Activated CD4-positive, alpha-beta T cell treated with anti-CD3 and anti-CD28 coated beads, Interleukin-2, amount 50 U/mL, for 24 hours (primary cell): ENCODE measurements at regions not wholly inside any gene's neighbourhood (a gene's known extent, or its start where the extent isn't known, plus 50 kb on each side); places are given as distances from the start of the nearest gene placed in this dataset.
"Not testable (repeated sequence)": the region's sequence is repeated elsewhere in the genome, so short reads cannot be mapped to it uniquely, and the experiment has no call there.

ENCODE experiments used
- DNase-seq, 2 donors: peaks; one replicate each; pipeline ENCODE4 v3.0.0-alpha.2; 2020; ENCODE audit warnings: low read depth in 1 of 2, low spot score in 1 of 2

GRCh38 chr2:12018726-12019125 is 272.3 kb downstream of the LPIN1 start:
- not testable (repeated sequence) for DNase-seq

GRCh38 chr2:12020833-12021469 is 274.5 kb downstream of the LPIN1 start:
- DNase-seq, result no peak

GRCh38 chr2:12024197-12024907 is 277.9 kb downstream of the LPIN1 start:
- not testable (repeated sequence) for DNase-seq

GRCh38 chr2:12027136-12027535 is 280.7 kb downstream of the LPIN1 start:
- DNase-seq, result no peak

- DNase-seq, result no peak
These were observed 285.4 kb downstream of the LPIN1 start for GRCh38 chr2:12031866-12032265.

GRCh38 chr2:12032398-12032797 is 286.0 kb downstream of the LPIN1 start:
- DNase-seq, result no peak

GRCh38 chr2:12032975-12033374 is 286.5 kb downstream of the LPIN1 start:
- DNase-seq, result no peak

- DNase-seq, result no peak
These were observed 287.1 kb downstream of the LPIN1 start for GRCh38 chr2:12033494-12033893.

GRCh38 chr2:12034382-12034781 is 287.9 kb downstream of the LPIN1 start:
- no peak for DNase-seq

- DNase-seq, result no peak
These were observed 288.7 kb downstream of the LPIN1 start for GRCh38 chr2:12035029-12035720.

GRCh38 chr2:12035956-12036639 is 289.7 kb downstream of the LPIN1 start:
- DNase-seq, result no peak

GRCh38 chr2:12036640-12036983 is 290.2 kb downstream of the LPIN1 start:
- no peak for DNase-seq

GRCh38 chr2:12037301-12037700 is 290.9 kb downstream of the LPIN1 start:
- no peak for DNase-seq

GRCh38 chr2:12041236-12041635 is 294.8 kb downstream of the LPIN1 start:
- DNase-seq, result no peak

GRCh38 chr2:12043131-12043530 is 296.7 kb downstream of the LPIN1 start:
- DNase-seq, result no peak

GRCh38 chr2:12044857-12045256 is 298.4 kb downstream of the LPIN1 start:
- DNase-seq, result no peak

- no peak for DNase-seq
These were observed 299.4 kb downstream of the LPIN1 start for GRCh38 chr2:12045864-12046291.

- DNase-seq, result no peak
These were observed 300.2 kb downstream of the LPIN1 start for GRCh38 chr2:12046641-12047040.

GRCh38 chr2:12047761-12048160 is 301.3 kb downstream of the LPIN1 start:
- DNase-seq, result no peak

GRCh38 chr2:12048550-12048949 is 302.1 kb downstream of the LPIN1 start:
- no peak for DNase-seq

GRCh38 chr2:12050396-12050795 is 304.0 kb downstream of the LPIN1 start:
- no peak for DNase-seq

- DNase-seq, result no peak
These were observed 305.4 kb downstream of the LPIN1 start for GRCh38 chr2:12051831-12052230.
